NCI-H2107 (cell line): ENCODE measurements at regions not wholly inside any gene's neighbourhood (a gene's known extent, or its start where the extent isn't known, plus 50 kb on each side); places are given as distances from the start of the nearest gene placed in this dataset.

Experiments used
- DNase-seq: peaks from one replicate; lab custom pipeline; 2025; lab: John Stamatoyannopoulos, UW

- no peak for DNase-seq
Observed at GRCh38 chr6:159479146-159479545, 213.9 kb downstream of the SOD2 start.

GRCh38 chr6:159473475-159474263 is 219.4 kb downstream of the SOD2 start:
- DNase-seq = no peak

GRCh38 chr6:159470397-159470796 is 222.6 kb downstream of the SOD2 start:
- no peak for DNase-seq

- DNase-seq = no peak
Observed at GRCh38 chr6:159469443-159469842, 223.6 kb downstream of the SOD2 start.

GRCh38 chr6:159468994-159469393 is 224.0 kb downstream of the SOD2 start:
- no peak for DNase-seq

- DNase-seq = no peak
Observed at GRCh38 chr6:159467473-159468041, 225.5 kb downstream of the SOD2 start.

GRCh38 chr6:159466926-159467325 is 226.1 kb downstream of the SOD2 start:
- no peak for DNase-seq

GRCh38 chr6:159464816-159465215 is 228.2 kb downstream of the SOD2 start:
- DNase-seq = no peak

GRCh38 chr6:159463119-159463829 is 229.8 kb downstream of the SOD2 start:
- no peak for DNase-seq

- no peak for DNase-seq
Observed at GRCh38 chr6:159462431-159462830, 230.6 kb downstream of the SOD2 start.

- DNase-seq = no peak
Observed at GRCh38 chr6:159461998-159462397, 231.0 kb downstream of the SOD2 start.

- DNase-seq = no peak
Observed at GRCh38 chr6:159461266-159461665, 231.8 kb downstream of the SOD2 start.

- DNase-seq = no peak
Observed at GRCh38 chr6:159460476-159460875, 232.6 kb downstream of the SOD2 start.

GRCh38 chr6:159456349-159456748 is 236.7 kb downstream of the SOD2 start:
- DNase-seq = no peak

GRCh38 chr6:159455700-159456274 is 237.3 kb downstream of the SOD2 start:
- no peak for DNase-seq

- no peak for DNase-seq
Observed at GRCh38 chr6:159450815-159451465, 242.1 kb downstream of the SOD2 start.

- no peak for DNase-seq
Observed at GRCh38 chr6:159446340-159446739, 246.7 kb downstream of the SOD2 start.

GRCh38 chr6:159445351-159445750 is 247.7 kb downstream of the SOD2 start:
- DNase-seq = no peak

- DNase-seq = no peak
Observed at GRCh38 chr6:159444056-159444760, 248.8 kb downstream of the SOD2 start.

- no peak for DNase-seq
Observed at GRCh38 chr6:159443417-159443920, 249.6 kb downstream of the SOD2 start.

- DNase-seq = no peak
Observed at GRCh38 chr6:159441704-159441981, 251.4 kb downstream of the SOD2 start.
